Activated naive CD8-positive, alpha-beta T cell treated with anti-CD3 and anti-CD28 coated beads, Interleukin-2, amount 50 U/mL, for 24 hours (primary cell): ENCODE measurements at regions not wholly inside any gene's neighbourhood (a gene's known extent, or its start where the extent isn't known, plus 50 kb on each side); places are given as distances from the start of the nearest gene placed in this dataset.

Experiments used
- ATAC-seq: fragments of 150-1000 bp; cut with Tn5 transposase; one replicate; pipeline ENCODE4 v1.10.0; 2021
- DNase-seq: peaks from one replicate; pipeline ENCODE4 v3.0.0; 2021
- H3K27ac Mint-ChIP-seq: one replicate; pipeline ENCODE4 v1.8.0; 2021; ENCODE audit warnings: mild to moderate bottlenecking, mixed read lengths
- H3K27me3 Mint-ChIP-seq: one replicate; pipeline ENCODE4 v1.8.0; 2021; ENCODE audit warnings: mixed read lengths
- H3K36me3 Mint-ChIP-seq: one replicate; pipeline ENCODE4 v1.8.0; 2021; ENCODE audit warnings: low read depth, mixed read lengths
- H3K4me1 Mint-ChIP-seq: one replicate; pipeline ENCODE4 v1.8.0; 2021; ENCODE audit warnings: mixed read lengths
- H3K4me3 Mint-ChIP-seq: one replicate; pipeline ENCODE4 v1.8.0; 2021; ENCODE audit warnings: mild to moderate bottlenecking, moderate library complexity, mixed read lengths
- H3K9me3 Mint-ChIP-seq: one replicate; pipeline ENCODE4 v1.8.0; 2021; ENCODE audit warnings: mixed read lengths

- no peaks in the 10 kb centered on the region for H3K9me3 Mint-ChIP-seq
- DNase-seq (no peak), ATAC-seq (no peak)
- no peaks in the 10 kb centered on the region for H3K36me3 Mint-ChIP-seq
- H3K27me3 Mint-ChIP-seq: peaks cover 2% of the 10 kb centered on the region
- no peaks in the 10 kb centered on the region for H3K4me1 Mint-ChIP-seq
- no peak overlapping the region for H3K27ac Mint-ChIP-seq
- no peak overlapping the region for H3K4me3 Mint-ChIP-seq
Measured at GRCh38 chr1:95340061-95340460, 106.1 kb downstream of the RWDD3 start.

- Mint-ChIP-seq H3K36me3 (no peaks in the 10 kb centered on the region), H3K4me3 (no peak overlapping the region), H3K27ac (no peak overlapping the region), H3K9me3 (no peaks in the 10 kb centered on the region), H3K4me1 (no peaks in the 10 kb centered on the region), H3K27me3 (peaks cover 2% of the 10 kb centered on the region)
- ATAC-seq: no peak
- no peak for DNase-seq
Measured at GRCh38 chr1:95352767-95353166, 118.8 kb downstream of the RWDD3 start.

- H3K4me1 Mint-ChIP-seq: no peaks in the 10 kb centered on the region
- DNase-seq: no peak
- no peak overlapping the region for H3K4me3 Mint-ChIP-seq
- H3K27ac Mint-ChIP-seq: no peak overlapping the region
- no peaks in the 10 kb centered on the region for H3K9me3 Mint-ChIP-seq
- peaks cover 2% of the 10 kb centered on the region for H3K27me3 Mint-ChIP-seq
- ATAC-seq: no peak
- no peaks in the 10 kb centered on the region for H3K36me3 Mint-ChIP-seq
Measured at GRCh38 chr1:95353194-95353593, 119.2 kb downstream of the RWDD3 start.

- no peaks in the 10 kb centered on the region for H3K4me1 Mint-ChIP-seq
- no peaks in the 10 kb centered on the region for H3K36me3 Mint-ChIP-seq
- H3K9me3 Mint-ChIP-seq: peaks cover 3% of the 10 kb centered on the region
- no peak overlapping the region for H3K27ac Mint-ChIP-seq
- no peak overlapping the region for H3K4me3 Mint-ChIP-seq
- no peak for DNase-seq
- no peak for ATAC-seq
- H3K27me3 Mint-ChIP-seq: no peaks in the 10 kb centered on the region
Measured at GRCh38 chr1:95364546-95364945, 130.5 kb downstream of the RWDD3 start.

- Mint-ChIP-seq H3K4me1 (no peaks in the 10 kb centered on the region), H3K4me3 (no peak overlapping the region), H3K27me3 (peaks cover 2% of the 10 kb centered on the region), H3K36me3 (no peaks in the 10 kb centered on the region), H3K9me3 (peaks cover 5% of the 10 kb centered on the region), H3K27ac (no peak overlapping the region)
- ATAC-seq: no peak
- no peak for DNase-seq
Measured at GRCh38 chr1:95366498-95366897, 132.5 kb downstream of the RWDD3 start.

- Mint-ChIP-seq H3K27me3 (peaks cover 2% of the 10 kb centered on the region), H3K4me3 (no peak overlapping the region), H3K4me1 (no peaks in the 10 kb centered on the region), H3K27ac (no peak overlapping the region), H3K36me3 (no peaks in the 10 kb centered on the region), H3K9me3 (peaks cover 5% of the 10 kb centered on the region)
- ATAC-seq: no peak
- no peak for DNase-seq
Measured at GRCh38 chr1:95368178-95368577, 134.2 kb downstream of the RWDD3 start.

- DNase-seq (no peak), ATAC-seq (no peak)
- Mint-ChIP-seq H3K4me1 (no peaks in the 10 kb centered on the region), H3K36me3 (no peaks in the 10 kb centered on the region), H3K9me3 (peaks cover 5% of the 10 kb centered on the region), H3K27me3 (peaks cover 2% of the 10 kb centered on the region), H3K4me3 (no peak overlapping the region), H3K27ac (no peak overlapping the region)
Measured at GRCh38 chr1:95369985-95370690, 136.1 kb downstream of the RWDD3 start.

GRCh38 chr1:95370691-95371562 is 136.9 kb downstream of the RWDD3 start:
- H3K4me3 Mint-ChIP-seq: no peak overlapping the region
- no peak for DNase-seq
- H3K9me3 Mint-ChIP-seq: peaks cover 5% of the 10 kb centered on the region
- H3K27ac Mint-ChIP-seq: no peak overlapping the region
- H3K36me3 Mint-ChIP-seq: no peaks in the 10 kb centered on the region
- no peak for ATAC-seq
- H3K4me1 Mint-ChIP-seq: no peaks in the 10 kb centered on the region
- H3K27me3 Mint-ChIP-seq: peaks cover 2% of the 10 kb centered on the region

- H3K4me3 Mint-ChIP-seq: no peak overlapping the region
- no peak for ATAC-seq
- no peaks in the 10 kb centered on the region for H3K4me1 Mint-ChIP-seq
- H3K9me3 Mint-ChIP-seq: peaks cover 5% of the 10 kb centered on the region
- H3K27ac Mint-ChIP-seq: no peak overlapping the region
- DNase-seq: no peak
- H3K36me3 Mint-ChIP-seq: no peaks in the 10 kb centered on the region
- peaks cover 2% of the 10 kb centered on the region for H3K27me3 Mint-ChIP-seq
Measured at GRCh38 chr1:95371666-95372282, 137.8 kb downstream of the RWDD3 start.

- Mint-ChIP-seq H3K27ac (no peak overlapping the region), H3K4me1 (no peaks in the 10 kb centered on the region), H3K9me3 (no peaks in the 10 kb centered on the region), H3K27me3 (peaks cover 2% of the 10 kb centered on the region), H3K36me3 (no peaks in the 10 kb centered on the region), H3K4me3 (no peak overlapping the region)
- ATAC-seq (no peak), DNase-seq (no peak)
Measured at GRCh38 chr1:95375174-95375573, 141.2 kb downstream of the RWDD3 start.

GRCh38 chr1:95380909-95381308 is 146.9 kb downstream of the RWDD3 start:
- H3K9me3 Mint-ChIP-seq: no peaks in the 10 kb centered on the region
- no peaks in the 10 kb centered on the region for H3K36me3 Mint-ChIP-seq
- no peak for DNase-seq
- ATAC-seq: no peak
- no peak overlapping the region for H3K27ac Mint-ChIP-seq
- no peaks in the 10 kb centered on the region for H3K27me3 Mint-ChIP-seq
- H3K4me1 Mint-ChIP-seq: no peaks in the 10 kb centered on the region
- no peak overlapping the region for H3K4me3 Mint-ChIP-seq

- Mint-ChIP-seq H3K9me3 (no peaks in the 10 kb centered on the region), H3K4me1 (no peaks in the 10 kb centered on the region), H3K36me3 (no peaks in the 10 kb centered on the region), H3K27ac (no peak overlapping the region), H3K27me3 (no peaks in the 10 kb centered on the region), H3K4me3 (no peak overlapping the region)
- ATAC-seq (no peak), DNase-seq (no peak)
Measured at GRCh38 chr1:95382000-95382786, 148.2 kb downstream of the RWDD3 start.

- ATAC-seq (no peak), DNase-seq (no peak)
- no peak overlapping the region for H3K27ac Mint-ChIP-seq
- no peaks in the 10 kb centered on the region for H3K4me1 Mint-ChIP-seq
- H3K27me3 Mint-ChIP-seq: no peaks in the 10 kb centered on the region
- H3K9me3 Mint-ChIP-seq: no peaks in the 10 kb centered on the region
- H3K4me3 Mint-ChIP-seq: no peak overlapping the region
- no peaks in the 10 kb centered on the region for H3K36me3 Mint-ChIP-seq
Measured at GRCh38 chr1:95383111-95383510, 149.1 kb downstream of the RWDD3 start.

GRCh38 chr1:95384567-95384966 is 150.6 kb downstream of the RWDD3 start:
- peak; percentile 5 for DNase-seq
- peak; percentile 24 for ATAC-seq
- no peaks in the 10 kb centered on the region for H3K9me3 Mint-ChIP-seq
- no peaks in the 10 kb centered on the region for H3K27me3 Mint-ChIP-seq
- no peaks in the 10 kb centered on the region for H3K4me1 Mint-ChIP-seq
- H3K27ac Mint-ChIP-seq: no peak overlapping the region
- H3K4me3 Mint-ChIP-seq: no peak overlapping the region
- no peaks in the 10 kb centered on the region for H3K36me3 Mint-ChIP-seq
